ENCODE measurements at regions not wholly inside any gene's neighbourhood (a gene's known extent, or its start where the extent isn't known, plus 50 kb on each side); places are given as distances from the start of the nearest gene placed in this dataset.
"Not testable (repeated sequence)": the region's sequence is repeated elsewhere in the genome, so short reads cannot be mapped to it uniquely, and the experiment has no call there.

- DNase-seq (ENCODE audit: low read depth) = no peak
These were observed 177.5 kb downstream of the MTCL1 start for GRCh38 chr18:8882632-8883408.

- no peak for DNase-seq (ENCODE audit: low read depth)
These were observed 178.0 kb downstream of the MTCL1 start for GRCh38 chr18:8883409-8883668.

GRCh38 chr18:8887877-8888276, 182.5 kb downstream of the MTCL1 start:
- DNase-seq (ENCODE audit: low read depth) = not testable (repeated sequence)

GRCh38 chr18:8889489-8889888, 184.1 kb downstream of the MTCL1 start:
- no peak for DNase-seq (ENCODE audit: low read depth)

- DNase-seq (ENCODE audit: low read depth) = not testable (repeated sequence)
These were observed 185.1 kb downstream of the MTCL1 start for GRCh38 chr18:8890503-8890902.

GRCh38 chr18:8890957-8891464, 185.7 kb downstream of the MTCL1 start:
- no peak for DNase-seq (ENCODE audit: low read depth)

- no peak for DNase-seq (ENCODE audit: low read depth)
These were observed 187.9 kb downstream of the MTCL1 start for GRCh38 chr18:8893221-8893620.

GRCh38 chr18:8893628-8894231, 188.4 kb downstream of the MTCL1 start:
- no peak for DNase-seq (ENCODE audit: low read depth)

- no peak for DNase-seq (ENCODE audit: low read depth)
These were observed 189.5 kb downstream of the MTCL1 start for GRCh38 chr18:8894823-8895222.

- no peak for DNase-seq (ENCODE audit: low read depth)
These were observed 190.0 kb downstream of the MTCL1 start for GRCh38 chr18:8895341-8895740.

- no peak for DNase-seq (ENCODE audit: low read depth)
These were observed 190.7 kb downstream of the MTCL1 start for GRCh38 chr18:8895987-8896619.

GRCh38 chr18:8899000-8899399, 193.6 kb downstream of the MTCL1 start:
- DNase-seq (ENCODE audit: low read depth) = no peak

GRCh38 chr18:8900552-8900951, 195.2 kb downstream of the MTCL1 start:
- DNase-seq (ENCODE audit: low read depth) = no peak

- DNase-seq (ENCODE audit: low read depth) = no peak
These were observed 195.7 kb downstream of the MTCL1 start for GRCh38 chr18:8901019-8901418.

GRCh38 chr18:8904316-8904715, 198.2 kb upstream of the NDUFV2 start:
- no peak for DNase-seq (ENCODE audit: low read depth)

- no peak for DNase-seq (ENCODE audit: low read depth)
These were observed 193.5 kb upstream of the NDUFV2 start for GRCh38 chr18:8908792-8909510.

GRCh38 chr18:8910186-8910822, 192.2 kb upstream of the NDUFV2 start:
- DNase-seq (ENCODE audit: low read depth) = no peak

- DNase-seq (ENCODE audit: low read depth) = no peak
These were observed 191.7 kb upstream of the NDUFV2 start for GRCh38 chr18:8910843-8911242.

GRCh38 chr18:8911408-8912340, 190.8 kb upstream of the NDUFV2 start:
- no peak for DNase-seq (ENCODE audit: low read depth)

GRCh38 chr18:8912348-8913326, 189.9 kb upstream of the NDUFV2 start:
- no peak for DNase-seq (ENCODE audit: low read depth)

Data from activated T-helper 1 cell treated with Interleukin-2 at 50 U/mL for 16 hours (primary cell).